ENCODE measurements at regions not wholly inside any gene's neighbourhood (a gene's known extent, or its start where the extent isn't known, plus 50 kb on each side); places are given as distances from the start of the nearest gene placed in this dataset.

- TF ChIP-seq CTCF (IDR thresholded peaks at IDR 0.05): no peak
- no peak for TF ChIP-seq POLR2A (IDR thresholded peaks at IDR 0.05)
These were observed 284.6 kb upstream of the PDE4D start for GRCh38 chr5:60178101-60178500.
